SK-N-DZ (cell line): ENCODE measurements at regions not wholly inside any gene's neighbourhood (a gene's known extent, or its start where the extent isn't known, plus 50 kb on each side); places are given as distances from the start of the nearest gene placed in this dataset.

Experiments used
- DNase-seq: peaks from one replicate; pipeline ENCODE4 v3.0.0-alpha.2; 2015; ENCODE audit warnings: low spot score

DNA sequence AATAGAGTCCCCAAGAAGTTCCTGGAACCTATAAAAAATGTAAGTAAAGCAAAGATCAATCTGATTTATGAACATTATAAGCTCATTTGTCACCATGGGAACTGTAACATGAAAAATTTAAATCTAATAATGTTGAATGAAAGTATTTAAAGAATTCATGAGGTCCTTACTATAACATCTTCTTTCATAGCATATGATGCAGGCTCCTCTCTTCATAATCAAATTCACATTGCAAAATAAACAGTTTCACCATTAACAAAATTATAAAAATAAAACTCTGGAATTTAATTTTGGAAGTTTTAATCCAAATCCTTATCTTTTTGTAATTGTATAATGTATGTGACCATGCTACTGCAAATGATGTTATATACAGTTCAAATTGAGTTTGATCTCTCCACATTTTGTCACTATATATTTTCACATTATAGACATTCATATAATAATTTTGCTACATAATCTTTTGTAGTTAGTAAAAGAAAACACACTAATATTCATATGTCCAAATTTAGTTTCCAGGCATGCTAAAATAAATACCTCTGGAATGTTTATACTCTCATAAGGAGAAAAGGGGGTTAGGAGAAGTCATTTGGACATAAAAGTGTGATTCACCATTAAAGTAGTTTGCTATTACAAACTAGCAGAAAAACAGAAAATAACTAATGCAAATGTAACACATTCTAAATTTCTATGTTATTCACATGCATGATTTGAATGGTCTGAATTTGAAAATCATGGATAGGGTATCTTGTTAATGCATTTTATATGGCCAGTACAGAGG lies 954.1 kb downstream of the DSC3 start:
- no peak for DNase-seq

GRCh38 chr18:30086351-30086750 lies 956.2 kb downstream of the DSC3 start:
- DNase-seq: no peak

DNA sequence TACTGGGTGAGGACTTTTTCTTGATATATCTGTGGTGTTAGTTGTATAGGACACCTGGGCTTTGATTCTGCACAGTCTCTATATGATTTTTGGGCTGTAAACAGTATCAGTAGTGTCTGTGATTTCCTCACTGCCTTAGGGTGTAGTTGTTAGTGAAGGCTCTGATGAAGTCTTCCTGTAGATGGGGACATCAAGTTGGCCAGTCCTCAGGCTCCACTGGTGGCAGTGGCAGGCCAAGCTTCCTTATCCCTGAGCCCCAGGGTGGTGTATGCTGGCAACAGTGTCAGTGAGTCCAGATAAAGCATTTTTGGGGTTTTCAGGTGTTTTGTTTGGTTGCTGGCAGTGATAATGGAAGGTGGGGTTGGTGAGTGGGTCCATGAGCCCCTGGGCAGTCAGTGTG lies 961.4 kb downstream of the DSC3 start:
- no peak for DNase-seq

- no peak for DNase-seq
Observed at GRCh38 chr18:30072609-30073385, 969.7 kb downstream of the DSC3 start.

DNA sequence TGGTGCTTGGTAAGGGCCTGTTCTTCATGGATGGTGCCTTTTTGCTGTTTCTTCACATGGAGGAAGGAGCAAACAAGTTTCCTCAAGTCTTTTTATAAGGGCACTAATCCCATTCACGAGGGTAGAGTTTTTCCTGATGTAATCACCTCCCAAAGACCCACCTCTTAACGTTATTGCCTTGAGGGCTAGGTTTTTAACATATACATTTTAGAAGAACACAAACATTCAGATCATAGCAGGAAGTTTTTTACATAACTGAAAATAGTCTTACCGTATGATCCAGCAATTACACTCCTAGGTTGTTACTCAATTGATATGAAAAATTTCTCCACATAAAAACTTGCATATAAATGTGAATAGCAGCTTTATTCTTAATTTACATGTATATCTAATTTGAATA lies 976.3 kb downstream of the DSC3 start:
- DNase-seq: no peak

DNA sequence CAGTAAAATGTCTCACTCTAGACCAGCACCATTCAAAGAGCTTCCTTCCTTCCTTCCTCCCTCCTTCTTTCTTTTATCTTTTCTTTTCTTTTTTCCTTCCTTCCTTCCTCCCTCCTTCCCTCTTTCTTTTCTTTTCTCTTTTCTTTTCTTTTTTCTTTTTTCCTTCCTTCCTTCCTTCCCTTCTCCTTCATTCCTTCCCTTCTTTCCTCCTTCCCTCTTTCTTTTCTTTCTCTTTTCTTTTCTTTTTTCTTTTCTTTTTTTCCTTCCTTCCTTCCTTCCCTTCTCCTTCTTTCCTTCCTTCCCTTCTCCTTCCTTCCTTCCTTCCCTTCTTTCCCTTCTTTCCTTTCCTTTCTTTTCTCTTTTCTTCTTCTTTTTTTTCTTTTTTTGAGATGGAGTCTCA lies 985.1 kb downstream of the DSC3 start:
- no peak for DNase-seq

DNA sequence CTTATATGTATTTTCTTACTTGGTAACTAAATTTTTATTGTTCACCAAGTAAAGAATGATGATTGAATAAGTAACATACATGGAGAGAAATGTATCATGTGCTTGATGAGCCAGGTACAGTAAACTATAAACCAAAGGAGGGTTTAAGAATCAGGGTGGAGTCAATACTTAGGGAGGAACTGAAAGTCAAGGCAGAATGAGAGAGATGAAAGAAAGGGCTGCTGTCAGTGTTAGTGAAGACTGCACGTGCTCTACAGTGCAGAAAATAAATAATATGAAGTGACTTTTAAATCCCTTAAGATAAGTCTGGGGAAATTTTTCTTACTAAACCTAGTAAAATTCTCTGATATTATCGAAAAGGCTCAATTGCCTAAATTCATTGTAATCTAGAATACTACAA lies 986.0 kb downstream of the DSC3 start:
- no peak for DNase-seq

GRCh38 chr18:30044496-30044895 lies 998.0 kb downstream of the DSC3 start:
- no peak for DNase-seq

DNA sequence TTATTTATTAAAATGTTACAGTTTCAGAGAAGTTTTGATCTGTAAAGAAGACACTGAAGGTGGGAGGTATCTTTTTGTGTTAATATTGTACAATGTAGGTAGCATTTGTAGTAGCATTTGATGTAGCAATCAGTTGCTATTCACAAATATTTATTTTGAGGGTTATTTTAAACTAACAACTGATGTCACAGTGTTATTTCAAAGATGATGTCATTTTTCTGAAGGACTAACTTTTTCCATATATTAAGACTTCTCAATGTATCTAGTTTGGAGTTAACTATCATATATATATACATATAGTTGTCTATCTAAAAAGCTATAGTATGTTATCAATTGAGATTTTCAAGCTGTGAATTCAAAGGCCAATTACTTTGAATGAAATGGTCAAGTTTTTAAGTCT lies 1003.3 kb downstream of the DSC3 start:
- no peak for DNase-seq

DNA sequence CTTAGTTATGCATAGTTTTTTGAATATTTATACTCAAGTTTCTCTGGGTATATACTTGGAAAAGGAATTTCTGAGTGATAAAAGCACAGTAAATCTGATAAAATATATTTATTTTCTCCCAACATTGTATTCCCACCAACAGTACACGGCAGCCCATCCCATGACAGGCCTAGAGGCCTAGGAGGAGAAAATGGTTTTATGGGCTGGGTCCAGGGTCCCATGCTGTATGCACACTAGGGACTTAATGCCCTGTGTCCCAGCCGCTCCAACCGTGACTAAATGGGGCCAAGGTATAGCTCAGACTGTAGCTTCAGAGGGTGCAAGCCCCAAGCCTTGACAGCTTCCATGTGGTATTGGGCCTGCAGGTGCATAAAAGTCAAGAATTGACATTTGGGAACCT lies 1007.7 kb downstream of the DSC3 start:
- DNase-seq: no peak

GRCh38 chr18:30016179-30016578 lies 1026.4 kb downstream of the DSC3 start:
- DNase-seq: no peak

- no peak for DNase-seq
Observed at GRCh38 chr18:30004965-30005364, 1037.6 kb downstream of the DSC3 start.

DNA sequence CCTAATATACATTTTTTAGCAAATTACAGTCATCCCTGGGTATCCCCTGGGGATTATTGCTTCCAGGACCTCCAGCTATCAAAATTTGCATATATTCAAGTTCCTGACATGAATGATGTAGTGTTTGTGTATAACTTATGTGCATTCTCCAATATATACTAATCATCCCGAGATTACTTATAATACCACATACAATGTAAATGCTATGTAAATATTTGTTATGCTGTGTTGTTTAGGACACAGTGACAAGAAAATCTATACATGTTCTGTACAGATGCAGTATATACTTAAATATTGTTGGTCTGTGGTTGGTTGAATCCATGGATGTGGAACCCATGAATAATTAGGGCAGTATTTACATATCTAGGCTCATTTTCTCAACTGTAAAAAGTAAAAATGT lies 1060.3 kb downstream of the DSC3 start:
- DNase-seq: no peak

DNA sequence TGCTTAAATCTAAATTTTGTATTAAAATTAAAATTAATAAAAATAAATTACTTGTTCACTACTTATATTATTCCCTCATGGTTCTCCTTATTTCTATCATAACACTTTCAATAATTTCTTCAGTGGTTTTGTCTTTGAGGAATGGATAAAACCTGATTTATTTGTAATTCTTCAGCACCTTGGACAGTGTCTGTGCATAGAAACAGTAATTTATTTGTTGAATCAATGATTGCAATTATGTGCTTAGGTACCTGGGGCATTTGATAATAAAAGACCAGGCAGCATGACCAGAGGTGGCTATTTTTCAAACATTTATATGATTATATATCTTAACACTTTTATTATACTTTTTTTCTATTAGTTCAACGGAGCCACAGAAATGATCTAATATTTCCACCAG lies 1062.7 kb downstream of the DSC3 start:
- DNase-seq: no peak

DNA sequence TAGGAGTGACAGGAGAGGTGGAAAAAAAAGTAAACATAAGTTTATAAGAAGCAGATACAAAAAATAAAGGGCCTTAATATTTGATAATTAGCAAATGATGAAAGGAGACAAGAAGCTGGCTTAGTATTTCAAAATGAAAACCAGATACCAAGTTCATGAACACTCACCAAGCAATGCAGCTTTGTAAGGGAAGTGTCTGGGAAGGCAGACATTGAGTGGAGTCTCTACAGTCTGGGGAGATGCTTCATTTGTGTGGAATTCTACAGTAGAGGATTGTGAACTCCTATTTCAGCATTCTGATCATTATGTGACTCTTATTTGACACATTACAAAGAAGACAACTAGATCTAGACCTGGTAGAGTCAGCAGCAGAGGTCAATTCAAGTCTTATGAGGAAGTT lies 1072.7 kb downstream of the DSC3 start:
- no peak for DNase-seq

DNA sequence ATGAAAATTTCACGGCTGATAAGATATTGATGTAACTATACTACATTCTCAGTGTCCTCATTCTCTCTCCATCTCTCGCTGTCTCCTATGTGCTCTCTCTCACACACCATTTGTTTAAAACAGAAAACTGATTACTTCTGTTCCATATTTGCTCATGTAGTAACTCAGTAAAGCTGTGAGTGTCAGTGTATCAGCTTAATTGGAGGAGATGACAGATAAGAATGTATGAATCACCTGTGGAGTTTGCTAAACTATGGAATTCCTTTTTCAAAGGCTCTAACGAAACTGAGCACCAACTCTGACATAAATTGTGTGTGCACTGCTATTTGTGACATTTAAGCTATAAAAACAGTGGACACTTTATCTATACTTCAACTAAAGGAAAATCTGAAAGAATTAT lies 1080.0 kb downstream of the DSC3 start:
- no peak for DNase-seq

- no peak for DNase-seq
Observed at GRCh38 chr18:29960539-29960938, 1082.0 kb downstream of the DSC3 start.

- DNase-seq: no peak
Observed at GRCh38 chr18:29930231-29930630, 1112.3 kb downstream of the DSC3 start.

GRCh38 chr18:29928081-29928480 lies 1114.5 kb downstream of the DSC3 start:
- no peak for DNase-seq

DNA sequence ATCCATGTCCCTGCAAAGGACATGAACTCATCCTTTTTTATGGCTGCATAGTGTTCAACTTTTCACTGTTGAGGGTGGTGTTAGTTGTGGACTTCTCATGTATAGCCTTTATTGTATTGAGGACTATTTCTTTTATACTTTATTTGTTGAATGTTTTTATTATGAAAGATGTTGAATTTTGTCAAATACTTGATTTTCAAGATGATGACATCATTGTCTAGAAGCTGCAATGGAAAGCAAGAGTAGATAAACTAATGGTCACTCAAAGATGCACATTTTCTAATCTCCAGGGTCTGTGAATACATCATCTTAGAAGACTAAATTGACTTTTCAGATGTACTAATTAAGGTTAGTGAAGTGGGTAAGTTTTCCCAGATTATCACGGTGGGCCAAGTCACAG lies 1117.0 kb downstream of the DSC3 start:
- DNase-seq: no peak

GRCh38 chr18:29912351-29912750 lies 1130.2 kb downstream of the DSC3 start:
- DNase-seq: no peak

DNA sequence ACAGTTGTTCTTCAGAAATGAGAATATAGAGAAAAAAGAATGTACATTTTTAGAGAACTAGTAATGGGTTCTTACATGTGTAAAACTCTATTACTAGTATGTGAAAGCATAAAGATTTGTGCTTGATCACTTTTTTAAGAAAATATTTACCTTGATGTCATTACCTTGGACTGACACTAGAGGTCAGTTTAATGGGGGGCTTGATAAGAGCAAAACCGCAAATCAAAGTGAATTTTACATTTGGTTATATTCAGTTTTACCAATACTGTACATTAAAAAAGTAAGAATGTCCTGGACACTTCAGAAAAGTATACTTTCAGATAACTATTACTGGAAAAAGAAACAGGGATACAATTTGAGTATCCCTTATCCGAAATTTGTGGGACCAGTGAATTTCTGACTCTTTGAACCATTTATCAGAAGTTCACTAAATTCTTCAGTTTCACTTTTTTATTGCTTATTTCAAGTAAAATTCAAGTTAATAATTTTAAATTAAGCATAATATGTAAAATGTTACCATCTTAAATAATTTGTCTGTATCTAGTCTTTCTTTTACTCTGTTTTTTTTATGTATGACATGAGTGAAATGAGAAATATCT lies 1149.5 kb downstream of the DSC3 start:
- no peak for DNase-seq

GRCh38 chr18:29883114-29883513 lies 1159.4 kb downstream of the DSC3 start:
- no peak for DNase-seq
